OCI-LY7 (cell line): ENCODE measurements at regions not wholly inside any gene's neighbourhood (a gene's known extent, or its start where the extent isn't known, plus 50 kb on each side); places are given as distances from the start of the nearest gene placed in this dataset.

Experiments used
- BruUV-seq: library from RNA; stranded (reverse); fragments of 400-500 nt; replicated peaks from 2 replicates; lab custom pipeline; 2021; lab: Mats Ljungman, UMichigan
- CTCF ChIA-PET: fragments of 300-600 bp; sonication (Branson Sonifier 250); formaldehyde crosslinking; loops from one replicate; lab custom pipeline; 2022; ENCODE audit warnings: antibody characterized with exemption; ENCODE audit not compliant: unreplicated experiment; lab: Charles Lee
- POLR2A ChIA-PET: fragments of 300-600 bp; sonication (Branson Sonifier 250); formaldehyde crosslinking; loops from one replicate; lab custom pipeline; 2022; ENCODE audit warnings: antibody characterized with exemption; lab: Charles Lee
- DNase-seq: peaks from one replicate; pipeline ENCODE4 v3.0.0-alpha.2; 2015; ENCODE audit warnings: low spot score
- H2AFZ ChIP-seq: fragments of 200-600 bp; sonication (generic), shearing (Covaris generic); 2 replicates; pipeline ENCODE4 v1.6.1; 2014; ENCODE audit warnings: mild to moderate bottlenecking, antibody characterized with exemption, low read length, moderate library complexity
- H3K27ac ChIP-seq: fragments of 200-600 bp; sonication (generic); 2 replicates; pipeline ENCODE4 v1.5.1; 2014; ENCODE audit warnings: mixed run types, low read depth, mild to moderate bottlenecking, moderate library complexity, low read length, inconsistent platforms; ENCODE audit not compliant: poor library complexity, severe bottlenecking
- H3K36me3 ChIP-seq: fragments of 200-600 bp; sonication (generic); 2 replicates; pipeline ENCODE4 v1.6.1; 2014; ENCODE audit warnings: mild to moderate bottlenecking, antibody characterized with exemption, low read length, moderate library complexity, mixed read lengths; ENCODE audit not compliant: insufficient read depth
- H3K4me1 ChIP-seq: fragments of 200-600 bp; sonication (generic); 2 replicates; pipeline ENCODE4 v1.5.1; 2014; ENCODE audit warnings: mild to moderate bottlenecking, low read length; ENCODE audit not compliant: insufficient read depth, poor library complexity, severe bottlenecking
- H3K4me2 ChIP-seq: fragments of 200-600 bp; sonication (generic); 2 replicates; pipeline ENCODE4 v1.6.1; 2014; ENCODE audit warnings: mild to moderate bottlenecking, low read length
- H3K4me3 ChIP-seq: fragments of 200-600 bp; sonication (generic); 2 replicates; pipeline ENCODE4 v1.5.1; 2014; ENCODE audit warnings: mild to moderate bottlenecking, low read depth, low read length; ENCODE audit not compliant: poor library complexity, severe bottlenecking
- H3K79me2 ChIP-seq: fragments of 200-600 bp; sonication (generic); 2 replicates; pipeline ENCODE4 v1.6.1; 2016; ENCODE audit warnings: low read depth, mild to moderate bottlenecking, low read length, moderate library complexity, mixed read lengths; ENCODE audit not compliant: insufficient read depth
- H3K9me2 ChIP-seq: fragments of 200-600 bp; sonication (generic); 2 replicates; pipeline ENCODE4 v1.6.1; 2016; ENCODE audit warnings: mild to moderate bottlenecking, low read length, mixed read lengths; ENCODE audit not compliant: insufficient read depth
- H3K9me3 ChIP-seq: fragments of 200-600 bp; sonication (generic); 2 replicates; pipeline ENCODE4 v1.6.1; 2014; ENCODE audit warnings: mild to moderate bottlenecking, mixed run types, low read length, mixed read lengths
- H4K20me1 ChIP-seq: fragments of 200-600 bp; sonication (generic); 2 replicates; pipeline ENCODE4 v1.6.1; 2014; ENCODE audit warnings: mild to moderate bottlenecking, antibody characterized with exemption, low read length, moderate library complexity, mixed read lengths; ENCODE audit not compliant: insufficient read depth
- CTCF ChIP-seq: fragments of 200-600 bp; sonication (generic); conservative IDR thresholded peaks from 2 replicates; pipeline ENCODE4 v1.5.1; 2014; ENCODE audit warnings: mild to moderate bottlenecking, antibody characterized with exemption, low read length, moderate library complexity, mixed read lengths
- EZH2phosphoT487 ChIP-seq: fragments of 200-600 bp; sonication (generic); IDR thresholded peaks from 2 replicates; pipeline ENCODE4 v1.6.1; 2018; ENCODE audit warnings: low read depth, borderline replicate concordance, mild to moderate bottlenecking, mixed run types, antibody characterized with exemption, low read length, moderate library complexity, mixed read lengths
- intact Hi-C: fragments of 100-400 bp; cut with micrococcal nuclease; formaldehyde crosslinking; loops from one replicate; pipeline ENCODE4 v1.10.0; 2022; ENCODE audit not compliant: unreplicated experiment

GRCh38 chr10:29830531-29831512 is 196.1 kb upstream of the SVIL start:
- no peak overlapping the region for H3K4me2 ChIP-seq
- H2AFZ ChIP-seq, result no peak overlapping the region
- H3K79me2 ChIP-seq, result no peaks in the 10 kb centered on the region
- H3K9me2 ChIP-seq, result no peaks in the 10 kb centered on the region
- H3K4me1 ChIP-seq, result no peaks in the 10 kb centered on the region
- no TSS peak for BruUV-seq
- ChIA-PET POLR2A (no interaction called here), CTCF (no interaction called here)
- no peak overlapping the region for H3K27ac ChIP-seq
- no peaks in the 10 kb centered on the region for H3K9me3 ChIP-seq
- no peak for TF ChIP-seq CTCF
- no peak for TF ChIP-seq EZH2phosphoT487
- DNase-seq, result no peak
- H4K20me1 ChIP-seq, result no peaks in the 10 kb centered on the region
- H3K4me3 ChIP-seq, result no peak overlapping the region
- intact Hi-C loops, result no loop called here
- H3K36me3 ChIP-seq, result no peaks in the 10 kb centered on the region

GRCh38 chr10:29829776-29830175 is 195.0 kb upstream of the SVIL start:
- no peaks in the 10 kb centered on the region for H3K9me2 ChIP-seq
- CTCF ChIA-PET, result no interaction called here
- no TSS peak for BruUV-seq
- TF ChIP-seq CTCF (no peak), EZH2phosphoT487 (no peak)
- intact Hi-C loops, result no loop called here
- H3K9me3 ChIP-seq, result no peaks in the 10 kb centered on the region
- no peak overlapping the region for H3K4me3 ChIP-seq
- no peaks in the 10 kb centered on the region for H3K4me1 ChIP-seq
- no peaks in the 10 kb centered on the region for H3K79me2 ChIP-seq
- no peak for DNase-seq
- H4K20me1 ChIP-seq, result no peaks in the 10 kb centered on the region
- POLR2A ChIA-PET, result no interaction called here
- no peaks in the 10 kb centered on the region for H3K36me3 ChIP-seq
- H3K27ac ChIP-seq, result no peak overlapping the region
- H3K4me2 ChIP-seq, result no peak overlapping the region
- no peak overlapping the region for H2AFZ ChIP-seq

- Histone ChIP-seq H3K4me3 (no peak overlapping the region), H2AFZ (no peak overlapping the region), H3K36me3 (no peaks in the 10 kb centered on the region), H4K20me1 (no peaks in the 10 kb centered on the region), H3K4me1 (no peaks in the 10 kb centered on the region), H3K79me2 (no peaks in the 10 kb centered on the region), H3K4me2 (no peak overlapping the region), H3K9me3 (no peaks in the 10 kb centered on the region), H3K9me2 (no peaks in the 10 kb centered on the region), H3K27ac (no peak overlapping the region)
- POLR2A ChIA-PET, result no interaction called here
- DNase-seq, result no peak
- CTCF ChIA-PET, result no interaction called here
- TF ChIP-seq CTCF, result no peak
- no peak for TF ChIP-seq EZH2phosphoT487
- no TSS peak for BruUV-seq
- intact Hi-C loops, result no loop called here
These were observed 194.2 kb upstream of the SVIL start for GRCh38 chr10:29828956-29829355.
